BJ (cell line): ENCODE measurements at regions not wholly inside any gene's neighbourhood (a gene's known extent, or its start where the extent isn't known, plus 50 kb on each side); places are given as distances from the start of the nearest gene placed in this dataset.

Experiments
- CTCF ChIA-PET: fragments of 350-600 bp; formaldehyde crosslinking; extraction: SDS; loops from one replicate; lab custom pipeline; 2021; ENCODE audit warnings: antibody characterized with exemption, inconsistent platforms; lab: Yijun Ruan, JAX
- POLR2A ChIA-PET: fragments of 300-600 bp; sonication (Branson Sonifier 250); formaldehyde crosslinking; extraction: SDS; loops from one replicate; lab custom pipeline; 2021; ENCODE audit warnings: antibody characterized with exemption; lab: Charles Lee
- DNase-seq: peaks from one replicate; pipeline ENCODE4 v3.0.0-alpha.2; 2011; ENCODE audit warnings: low read depth
- H3K27me3 ChIP-seq: 2 replicates; pipeline ENCODE4 v1.6.0; 2011; ENCODE audit warnings: low read length; ENCODE audit not compliant: control insufficient read depth, insufficient read depth
- H3K36me3 ChIP-seq: 2 replicates; pipeline ENCODE4 v1.5.1; 2011; ENCODE audit warnings: low read length; ENCODE audit not compliant: control insufficient read depth, insufficient read depth
- H3K4me3 ChIP-seq: 2 replicates; pipeline ENCODE4 v1.5.1; 2011; ENCODE audit warnings: low read depth, mild to moderate bottlenecking, control low read depth, low read length
- TF ChIP-seq, protein P1 (sequence below): IDR thresholded peaks from 2 replicates; pipeline ENCODE4 v1.5.1; 2011; ENCODE audit warnings: low read depth, mild to moderate bottlenecking, control low read depth, inconsistent platforms, low read length, moderate library complexity; ENCODE audit not compliant: insufficient read depth

DNA sequence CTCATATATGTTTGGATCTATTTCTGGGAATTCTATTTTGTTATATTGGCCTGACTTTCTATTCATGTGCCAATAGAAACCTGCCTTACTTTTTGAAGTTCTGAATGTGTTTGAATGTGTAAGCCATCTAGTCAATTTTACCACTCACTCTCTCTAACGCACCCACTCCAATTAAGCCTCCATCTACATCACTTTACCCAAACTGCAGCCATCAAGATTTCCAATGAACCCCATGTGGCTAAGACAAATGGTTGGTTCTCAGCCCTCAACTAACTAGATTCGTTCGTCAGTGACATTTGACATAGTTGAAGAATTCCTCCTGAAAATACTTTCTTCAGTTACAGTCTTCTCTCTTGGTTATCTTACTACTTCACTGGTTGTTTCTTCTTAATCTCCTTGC is 137.3 kb upstream of the FSHR start:
- TF ChIP-seq, protein P1, sequence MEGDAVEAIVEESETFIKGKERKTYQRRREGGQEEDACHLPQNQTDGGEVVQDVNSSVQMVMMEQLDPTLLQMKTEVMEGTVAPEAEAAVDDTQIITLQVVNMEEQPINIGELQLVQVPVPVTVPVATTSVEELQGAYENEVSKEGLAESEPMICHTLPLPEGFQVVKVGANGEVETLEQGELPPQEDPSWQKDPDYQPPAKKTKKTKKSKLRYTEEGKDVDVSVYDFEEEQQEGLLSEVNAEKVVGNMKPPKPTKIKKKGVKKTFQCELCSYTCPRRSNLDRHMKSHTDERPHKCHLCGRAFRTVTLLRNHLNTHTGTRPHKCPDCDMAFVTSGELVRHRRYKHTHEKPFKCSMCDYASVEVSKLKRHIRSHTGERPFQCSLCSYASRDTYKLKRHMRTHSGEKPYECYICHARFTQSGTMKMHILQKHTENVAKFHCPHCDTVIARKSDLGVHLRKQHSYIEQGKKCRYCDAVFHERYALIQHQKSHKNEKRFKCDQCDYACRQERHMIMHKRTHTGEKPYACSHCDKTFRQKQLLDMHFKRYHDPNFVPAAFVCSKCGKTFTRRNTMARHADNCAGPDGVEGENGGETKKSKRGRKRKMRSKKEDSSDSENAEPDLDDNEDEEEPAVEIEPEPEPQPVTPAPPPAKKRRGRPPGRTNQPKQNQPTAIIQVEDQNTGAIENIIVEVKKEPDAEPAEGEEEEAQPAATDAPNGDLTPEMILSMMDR, result no peak
- CTCF ChIA-PET, result no interaction called here
- no peak overlapping the region for H3K4me3 ChIP-seq
- no peaks in the 10 kb centered on the region for H3K27me3 ChIP-seq
- DNase-seq, result no peak
- H3K36me3 ChIP-seq, result no peaks in the 10 kb centered on the region
- POLR2A ChIA-PET, result no interaction called here

DNA sequence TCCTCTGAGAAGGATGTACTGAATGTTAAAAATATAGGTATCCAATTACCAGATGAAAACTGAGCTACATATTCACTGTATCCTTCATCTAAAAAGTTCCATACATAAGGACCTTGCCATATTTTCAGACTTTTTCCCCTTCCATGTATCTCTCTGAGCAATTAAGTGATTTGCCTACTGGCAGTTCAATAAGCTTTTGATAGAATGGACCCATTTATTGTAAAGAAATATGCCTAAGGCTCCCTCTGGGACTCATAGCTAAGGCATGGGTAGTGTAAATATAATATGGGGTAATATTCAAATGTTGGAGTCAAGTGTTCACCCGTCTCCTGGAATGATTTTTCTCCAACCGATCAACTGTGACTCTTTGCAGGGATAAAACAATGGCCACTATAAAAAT is 135.4 kb upstream of the FSHR start:
- POLR2A ChIA-PET, result no interaction called here
- Histone ChIP-seq H3K4me3 (no peak overlapping the region), H3K27me3 (no peaks in the 10 kb centered on the region), H3K36me3 (no peaks in the 10 kb centered on the region)
- no peak for DNase-seq
- CTCF ChIA-PET, result no interaction called here
- TF ChIP-seq, protein P1, result no peak

DNA sequence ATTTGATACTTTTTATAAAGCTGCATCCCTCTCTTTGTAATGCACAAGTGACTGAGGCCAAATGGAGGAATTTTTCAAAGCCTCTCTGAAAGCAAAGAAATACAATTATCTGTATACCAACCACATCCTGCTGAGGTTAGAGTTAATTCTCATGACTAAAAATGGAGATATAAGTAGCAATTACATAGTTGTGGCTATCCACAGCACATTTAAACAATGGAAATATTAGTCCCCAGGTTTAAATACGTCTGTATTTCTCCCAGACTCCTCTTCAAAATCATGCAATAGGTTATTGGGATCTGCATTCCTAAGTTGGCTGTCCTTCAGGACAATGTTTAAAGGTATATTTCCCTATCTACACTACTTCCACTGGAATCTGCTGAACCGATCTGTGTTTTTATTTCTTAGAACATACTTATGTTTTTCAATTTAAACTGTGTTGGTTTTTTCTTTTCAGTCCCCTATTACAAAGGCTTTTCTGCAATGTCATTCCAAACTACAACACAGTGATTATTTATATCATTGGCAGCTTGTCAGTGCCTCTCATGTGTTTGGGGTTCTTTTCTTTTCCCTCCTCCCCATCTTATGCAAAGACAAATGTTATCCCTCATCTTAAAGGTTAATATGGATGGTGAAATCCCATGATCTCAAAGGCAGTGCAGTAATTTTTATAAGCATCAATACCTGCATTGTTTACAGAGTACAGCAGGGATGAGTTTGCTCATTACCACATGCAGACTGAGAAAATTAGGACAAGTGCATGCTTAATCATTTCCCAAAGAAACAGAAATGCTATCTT is 134.8 kb upstream of the FSHR start:
- TF ChIP-seq, protein P1, result no peak
- Histone ChIP-seq H3K36me3 (no peaks in the 10 kb centered on the region), H3K4me3 (no peak overlapping the region), H3K27me3 (no peaks in the 10 kb centered on the region)
- ChIA-PET CTCF (no interaction called here), POLR2A (no interaction called here)
- no peak for DNase-seq

DNA sequence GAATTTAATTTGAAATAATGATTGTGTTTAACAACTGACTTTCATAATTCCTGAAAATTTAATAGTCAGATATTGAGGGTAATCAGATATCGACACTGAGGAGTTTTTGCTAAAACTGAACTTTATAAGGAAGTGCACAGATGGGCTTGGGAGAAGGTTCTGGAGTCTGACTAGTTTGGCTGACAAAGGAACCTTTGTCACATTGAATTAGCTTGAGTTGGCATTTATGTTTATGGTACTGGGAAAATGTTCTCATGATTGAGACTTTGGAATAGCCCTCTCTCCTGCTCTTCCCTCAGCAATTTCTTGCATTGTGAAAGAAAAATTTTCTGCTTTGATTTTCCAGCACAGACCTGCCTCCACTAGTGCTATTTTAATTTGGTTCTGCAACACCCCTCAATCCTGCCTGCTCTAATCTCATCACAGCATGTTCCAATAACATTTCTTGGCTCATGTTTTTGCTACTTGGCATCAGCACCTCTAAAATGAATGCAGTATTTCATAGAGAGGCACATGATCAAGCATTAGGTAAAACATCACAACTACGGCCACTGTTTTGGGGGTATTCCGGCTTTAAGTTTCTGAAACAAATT is 133.9 kb upstream of the FSHR start:
- CTCF ChIA-PET, result no interaction called here
- no peaks in the 10 kb centered on the region for H3K36me3 ChIP-seq
- no peaks in the 10 kb centered on the region for H3K27me3 ChIP-seq
- POLR2A ChIA-PET, result no interaction called here
- no peak overlapping the region for H3K4me3 ChIP-seq
- TF ChIP-seq, protein P1, result no peak
- no peak for DNase-seq

DNA sequence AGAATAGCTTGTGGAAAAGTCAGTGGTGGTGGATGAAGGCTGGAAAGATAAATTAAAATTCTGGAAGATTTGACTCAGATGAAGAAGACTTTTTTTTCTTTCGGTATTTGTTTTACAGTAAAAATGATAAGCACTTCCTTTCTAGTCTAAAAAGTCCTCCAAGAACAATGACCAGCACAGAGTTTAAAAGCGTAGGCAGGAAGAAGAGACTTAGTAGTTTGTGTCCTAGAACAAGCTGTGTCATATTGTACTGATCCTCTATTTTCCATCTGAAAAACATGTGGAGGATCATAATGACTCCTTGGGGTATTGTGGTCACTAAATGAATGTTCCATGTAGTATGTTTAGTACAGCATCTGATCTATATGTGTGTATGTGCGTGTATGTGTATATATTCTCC is 132.4 kb upstream of the FSHR start:
- ChIA-PET CTCF (interaction anchor here (0.7 to 1.8 kb wide), 2 partner anchors 341 to 1144 kb away, joined by 4 to 6 read pairs; no protein-coding TSS in a partner anchor), POLR2A (no interaction called here)
- no peak overlapping the region for H3K4me3 ChIP-seq
- DNase-seq, result no peak
- no peaks in the 10 kb centered on the region for H3K27me3 ChIP-seq
- H3K36me3 ChIP-seq, result no peaks in the 10 kb centered on the region
- TF ChIP-seq, protein P1, result no peak
